Spleen (tissue), 11 donors: ENCODE measurements at regions not wholly inside any gene's neighbourhood (a gene's known extent, or its start where the extent isn't known, plus 50 kb on each side); places are given as distances from the start of the nearest gene placed in this dataset.

ENCODE experiments used
- DNase-seq: peaks from one replicate; pipeline ENCODE4 v3.0.0-alpha.2; 2020
- H3K27ac ChIP-seq, 8 donors: fragments of 200-600 bp; sonication (generic) in 7 of 8; 1 replicate in 4 of 8; 2 replicates in 4 of 8; pipeline versions ENCODE4 v1.5.0 to v1.8.0; 2016 to 2021; ENCODE audit warnings: inconsistent platforms in 4 of 8, mild to moderate bottlenecking in 4 of 8, moderate library complexity in 1 of 8
- H3K27me3 ChIP-seq, 7 donors: fragments of 200-600 bp; sonication (generic) in 6 of 7; replicated peaks in 1 of 7; 1 replicate in 4 of 7; 2 replicates in 3 of 7; pipeline versions ENCODE4 v1.5.0 to v1.8.0; 2016 to 2021; ENCODE audit warnings: inconsistent platforms in 3 of 7, mild to moderate bottlenecking in 1 of 7
- H3K36me3 ChIP-seq, 6 donors: fragments of 200-600 bp; sonication (generic) in 5 of 6; 1 replicate in 4 of 6; 2 replicates in 2 of 6; pipeline versions ENCODE4 v1.5.0 to v1.8.0; 2016 to 2021; ENCODE audit warnings: inconsistent platforms in 2 of 6
- H3K4me1 ChIP-seq, 6 donors: fragments of 200-600 bp; sonication (generic) in 5 of 6; 1 replicate in 3 of 6; 2 replicates in 3 of 6; pipeline versions ENCODE4 v1.5.0 to v1.8.0; 2016 to 2021; ENCODE audit warnings: inconsistent platforms in 3 of 6
- H3K4me3 ChIP-seq, 8 donors: fragments of 200-600 bp; sonication (generic) in 7 of 8; 1 replicate in 4 of 8; 2 replicates in 4 of 8; pipeline versions ENCODE4 v1.5.0 to v1.8.0; 2016 to 2021; ENCODE audit warnings: inconsistent platforms in 4 of 8, mild to moderate bottlenecking in 4 of 8, moderate library complexity in 2 of 8
- H3K9me3 ChIP-seq, 8 donors: fragments of 200-600 bp; sonication (generic) in 7 of 8; 1 replicate in 4 of 8; 2 replicates in 4 of 8; pipeline versions ENCODE4 v1.5.0 to v1.8.0; 2016 to 2021; ENCODE audit warnings: inconsistent platforms in 4 of 8
- CTCF ChIP-seq, 11 experiments: fragments of 200-600 bp in 7 of 11; fragments of 450-650 bp in 4 of 11; sonication (generic) in 4 of 11; IDR thresholded peaks in 8 of 11; conservative IDR thresholded peaks in 3 of 11; 1 replicate in 7 of 11; 2 replicates in 4 of 11; pipeline versions ENCODE4 v1.4.0 to v1.8.0; 2016 to 2021; ENCODE audit warnings: antibody characterized with exemption in 11 of 11, inconsistent platforms in 4 of 11, mild to moderate bottlenecking in 1 of 11
- POLR2A ChIP-seq, 3 donors: fragments of 450-650 bp; IDR thresholded peaks; one replicate each; pipeline ENCODE4 v1.5.1; 2017; ENCODE audit warnings: antibody characterized with exemption in 3 of 3, mild to moderate bottlenecking in 1 of 3
- POLR2AphosphoS5 ChIP-seq, 3 donors: sonication (generic); formaldehyde crosslinking; IDR thresholded peaks; one replicate each; pipeline ENCODE4 v1.5.1; 2017; ENCODE audit warnings: antibody characterized with exemption in 3 of 3
- WGBS, 5 donors: extraction: QIAGEN DNeasy Blood & Tissue Kit in 3 of 5; methylation state at CpG; one replicate each; pipeline versions ENCODE4 v1.1.5 to v1.1.7; 2013 to 2018; 5-methylcytosine and 5-hydroxymethylcytosine counted together
- intact Hi-C: fragments of 100-400 bp; cut with DNase I; formaldehyde crosslinking; loops from one replicate; pipeline ENCODE4 v1.15.0; 2023; ENCODE audit warnings: low total_unique reads
- donor health status: healthy with polysubstance abuse.
- donor health status: DM: no; HTN: no; CAD: no; lungs with moderate emphysema.
- donor health status: DM: no; HTN: no; CAD: no.
- donor health status: Bipolar disorder and iron deficiency.
- donor health status: healthy.
- donor health status: DM: no; HTN: no; CAD: no.
- donor health status: DM: yes; HTN: yes; CAD: no.

- Histone ChIP-seq H3K4me3 (no peak overlapping the region), H3K27me3 (no peaks in the 10 kb centered on the region), H3K9me3 (peaks cover 0 to 1% (median 0%) of the 10 kb centered on the region in 8 donors), H3K27ac (no peak overlapping the region), H3K36me3 (no peaks in the 10 kb centered on the region), H3K4me1 (peaks cover 0 to 10% (median 0%) of the 10 kb centered on the region in 6 donors)
- TF ChIP-seq CTCF (IDR thresholded peaks at IDR 0.05 in 8 of 11, conservative IDR thresholded peaks at IDR 0.05 in 3 of 11), result no peak
- TF ChIP-seq POLR2A (IDR thresholded peaks at IDR 0.05), result no peak
- TF ChIP-seq POLR2AphosphoS5 (IDR thresholded peaks at IDR 0.05), result no peak
- 71 to 92% (median 84%) methylated on average over 6 of the region's 6 CpGs for WGBS, 5 donors
- DNase-seq, result no peak
- intact Hi-C loops, result no loop called here
Measured at GRCh38 chr13:46951516-46951915, 54.7 kb upstream of the HTR2A start.

DNA sequence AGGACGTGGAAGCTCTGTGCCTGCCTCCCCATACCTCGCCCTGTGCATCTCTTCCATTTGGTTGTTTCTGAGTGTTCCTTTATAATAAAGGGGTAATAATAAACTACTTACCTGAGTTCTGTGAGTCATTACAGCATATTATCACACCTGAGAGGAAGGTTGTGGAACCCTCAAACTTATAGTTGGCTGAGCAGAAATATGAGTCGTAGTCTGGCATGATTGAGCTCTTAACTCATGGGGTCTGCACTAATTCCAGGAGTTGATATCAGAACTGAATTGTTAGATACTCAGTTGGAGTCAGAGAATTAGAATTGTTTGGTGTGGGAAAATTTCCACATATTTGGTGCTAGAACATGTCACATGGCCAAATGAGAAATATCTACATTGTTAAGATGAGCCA, 52.4 kb upstream of the HTR2A start:
- WGBS, 5 donors, result 84 to 98% (median 90%) methylated on average over 3 of the region's 3 CpGs
- no peak overlapping the region for H3K27ac ChIP-seq
- intact Hi-C loops, result no loop called here
- H3K9me3 ChIP-seq, result peaks cover 0 to 24% (median 13%) of the 10 kb centered on the region in 8 donors
- peaks cover 0 to 10% (median 0%) of the 10 kb centered on the region in 6 donors for H3K4me1 ChIP-seq
- TF ChIP-seq POLR2AphosphoS5 (IDR thresholded peaks at IDR 0.05) (no peak), POLR2A (IDR thresholded peaks at IDR 0.05) (no peak), CTCF (IDR thresholded peaks at IDR 0.05 in 8 of 11, conservative IDR thresholded peaks at IDR 0.05 in 3 of 11) (no peak)
- DNase-seq, result no peak
- H3K36me3 ChIP-seq, result no peaks in the 10 kb centered on the region
- H3K4me3 ChIP-seq, result no peak overlapping the region
- no peaks in the 10 kb centered on the region for H3K27me3 ChIP-seq

DNA sequence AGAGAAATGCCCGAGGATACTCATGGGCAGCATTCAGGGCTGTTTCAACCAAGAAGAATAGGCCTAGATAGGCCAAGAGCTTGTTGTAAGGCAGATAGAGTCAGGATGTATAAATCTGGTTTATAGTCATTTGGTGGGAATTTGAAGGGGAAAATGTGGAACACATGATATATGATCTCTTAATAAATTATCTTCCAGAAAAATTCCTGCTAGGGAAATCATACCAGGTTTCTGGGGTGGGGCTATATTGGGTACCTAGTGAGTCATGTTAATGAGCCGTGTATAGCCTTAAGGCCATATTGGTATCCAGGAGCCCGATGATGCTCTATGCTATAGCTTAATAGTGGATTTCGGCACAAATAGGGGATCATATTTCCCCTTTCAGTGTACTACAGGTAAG, 51.5 kb upstream of the HTR2A start:
- H3K27ac ChIP-seq, result no peak overlapping the region
- intact Hi-C loops, result no loop called here
- H3K27me3 ChIP-seq, result no peaks in the 10 kb centered on the region
- peaks cover 0 to 32% (median 17%) of the 10 kb centered on the region in 8 donors for H3K9me3 ChIP-seq
- TF ChIP-seq POLR2AphosphoS5 (IDR thresholded peaks at IDR 0.05), result no peak
- no peak for TF ChIP-seq POLR2A (IDR thresholded peaks at IDR 0.05)
- TF ChIP-seq CTCF (IDR thresholded peaks at IDR 0.05 in 8 of 11, conservative IDR thresholded peaks at IDR 0.05 in 3 of 11), result no peak
- peaks cover 0 to 8% (median 0%) of the 10 kb centered on the region in 6 donors for H3K4me1 ChIP-seq
- no peak overlapping the region for H3K4me3 ChIP-seq
- no peak for DNase-seq
- H3K36me3 ChIP-seq, result no peaks in the 10 kb centered on the region
- WGBS, 5 donors, result 82 to 88% (median 84%) methylated on average over 4 of the region's 4 CpGs

- H3K4me1 ChIP-seq, result peaks cover 0 to under 1% (median 0%) of the 10 kb centered on the region in 6 donors
- no peaks in the 10 kb centered on the region for H3K36me3 ChIP-seq
- no peak overlapping the region for H3K27ac ChIP-seq
- TF ChIP-seq CTCF (IDR thresholded peaks at IDR 0.05 in 8 of 11, conservative IDR thresholded peaks at IDR 0.05 in 3 of 11), result no peak
- no peak for TF ChIP-seq POLR2A (IDR thresholded peaks at IDR 0.05)
- TF ChIP-seq POLR2AphosphoS5 (IDR thresholded peaks at IDR 0.05), result no peak
- H3K9me3 ChIP-seq, result peaks cover 0 to 38% (median 18%) of the 10 kb centered on the region in 8 donors
- H3K27me3 ChIP-seq, result no peaks in the 10 kb centered on the region
- 63 to 88% (median 77%) methylated on average over 4 of the region's 4 CpGs for WGBS, 5 donors
- intact Hi-C loops, result no loop called here
- no peak overlapping the region for H3K4me3 ChIP-seq
- DNase-seq, result no peak
Measured at GRCh38 chr13:46947425-46948191, 50.8 kb upstream of the HTR2A start.
